Urothelium cell line (cell line): ENCODE measurements at regions not wholly inside any gene's neighbourhood (a gene's known extent, or its start where the extent isn't known, plus 50 kb on each side); places are given as distances from the start of the nearest gene placed in this dataset.

ENCODE experiments used
- DNase-seq: peaks from one replicate; pipeline ENCODE4 v3.0.0; 2011; ENCODE audit warnings: low spot score, mixed read lengths
- FAIRE-seq: peaks from 2 replicates; lab custom pipeline; 2011; peaks lifted over from hg19 to GRCh38; lab: Jason Lieb, UNC

GRCh38 chr6:21459641-21460040, 133.9 kb upstream of the SOX4 start:
- DNase-seq (no peak), FAIRE-seq (no peak)

- no peak for DNase-seq
- no peak for FAIRE-seq
These were observed 131.6 kb upstream of the SOX4 start for GRCh38 chr6:21461844-21462518.

- no peak for DNase-seq
- FAIRE-seq = no peak
These were observed 131.1 kb upstream of the SOX4 start for GRCh38 chr6:21462519-21462852.

GRCh38 chr6:21467091-21467490, 126.5 kb upstream of the SOX4 start:
- FAIRE-seq = no peak
- DNase-seq = no peak

GRCh38 chr6:21468461-21468860, 125.1 kb upstream of the SOX4 start:
- DNase-seq (no peak), FAIRE-seq (no peak)

GRCh38 chr6:21469213-21469612, 124.3 kb upstream of the SOX4 start:
- DNase-seq (no peak), FAIRE-seq (no peak)

- DNase-seq (no peak), FAIRE-seq (no peak)
These were observed 117.4 kb upstream of the SOX4 start for GRCh38 chr6:21476112-21476511.

- DNase-seq (no peak), FAIRE-seq (no peak)
These were observed 115.1 kb upstream of the SOX4 start for GRCh38 chr6:21478411-21478810.

- no peak for FAIRE-seq
- DNase-seq = no peak
These were observed 114.5 kb upstream of the SOX4 start for GRCh38 chr6:21478883-21479539.

GRCh38 chr6:21486115-21486514, 107.4 kb upstream of the SOX4 start:
- DNase-seq = no peak
- FAIRE-seq = no peak

- FAIRE-seq (no peak), DNase-seq (no peak)
These were observed 103.7 kb upstream of the SOX4 start for GRCh38 chr6:21489826-21490225.

- DNase-seq = no peak
- FAIRE-seq = no peak
These were observed 101.6 kb upstream of the SOX4 start for GRCh38 chr6:21491955-21492354.

GRCh38 chr6:21494505-21494904, 99.0 kb upstream of the SOX4 start:
- FAIRE-seq (no peak), DNase-seq (no peak)

GRCh38 chr6:21496196-21496595, 97.4 kb upstream of the SOX4 start:
- no peak for FAIRE-seq
- no peak for DNase-seq

- no peak for DNase-seq
- FAIRE-seq = no peak
These were observed 96.8 kb upstream of the SOX4 start for GRCh38 chr6:21496706-21497105.

GRCh38 chr6:21500314-21501020, 93.1 kb upstream of the SOX4 start:
- DNase-seq (no peak), FAIRE-seq (no peak)

GRCh38 chr6:21501021-21501354, 92.6 kb upstream of the SOX4 start:
- DNase-seq (no peak), FAIRE-seq (no peak)

GRCh38 chr6:21501815-21502214, 91.7 kb upstream of the SOX4 start:
- DNase-seq = no peak
- no peak for FAIRE-seq

GRCh38 chr6:21502682-21503081, 90.9 kb upstream of the SOX4 start:
- no peak for DNase-seq
- no peak for FAIRE-seq

GRCh38 chr6:21504790-21505189, 88.8 kb upstream of the SOX4 start:
- FAIRE-seq = no peak
- no peak for DNase-seq

GRCh38 chr6:21505574-21505990, 88.0 kb upstream of the SOX4 start:
- DNase-seq (no peak), FAIRE-seq (no peak)

GRCh38 chr6:21506126-21506525, 87.4 kb upstream of the SOX4 start:
- DNase-seq (no peak), FAIRE-seq (no peak)
